Lung (tissue), 11 donors: ENCODE measurements at regions not wholly inside any gene's neighbourhood (a gene's known extent, or its start where the extent isn't known, plus 50 kb on each side); places are given as distances from the start of the nearest gene placed in this dataset.

Source experiments
- ATAC-seq: fragments of 200-7000 bp; cut with Tn5 transposase; one replicate; pipeline ENCODE4 v1.9.1; 2020; ENCODE audit warnings: moderate number of reproducible peaks; ENCODE audit not compliant: insufficient read depth, low FRiP score
- DNase-seq, 3 donors: peaks; one replicate each; pipeline ENCODE4 v3.0.0-alpha.2; 2013 to 2017
- H3K27ac ChIP-seq, 2 donors: one replicate each; pipeline ENCODE4 v1.5.1; 2013; ENCODE audit warnings: mild to moderate bottlenecking in 2 of 2, moderate library complexity in 2 of 2, control low read depth in 1 of 2, inconsistent platforms in 1 of 2, low read depth in 1 of 2, low read length in 1 of 2
- H3K27me3 ChIP-seq, 3 donors: one replicate each; pipeline ENCODE4 v1.5.1; 2013; ENCODE audit warnings: low read length in 2 of 3; ENCODE audit not compliant: control insufficient read depth in 3 of 3, insufficient read depth in 3 of 3
- H3K36me3 ChIP-seq, 4 donors: one replicate each; pipeline ENCODE4 v1.5.1; 2013; ENCODE audit warnings: low read length in 4 of 4, mild to moderate bottlenecking in 1 of 4, moderate library complexity in 1 of 4; ENCODE audit not compliant: control insufficient read depth in 4 of 4, insufficient read depth in 4 of 4
- H3K4me1 ChIP-seq, 5 donors: one replicate each; pipeline ENCODE4 v1.5.1; 2013; ENCODE audit warnings: low read length in 5 of 5, mild to moderate bottlenecking in 2 of 5, moderate library complexity in 1 of 5; ENCODE audit not compliant: control insufficient read depth in 5 of 5, insufficient read depth in 5 of 5
- H3K4me3 ChIP-seq: one replicate; pipeline ENCODE4 v1.5.1; 2013; ENCODE audit warnings: mild to moderate bottlenecking, control low read depth, moderate library complexity
- H3K9ac ChIP-seq, 2 donors: one replicate each; pipeline ENCODE4 v1.5.1; 2013; ENCODE audit warnings: low read length in 2 of 2, control low read depth in 1 of 2; ENCODE audit not compliant: insufficient read depth in 1 of 2
- H3K9me3 ChIP-seq, 4 donors: one replicate each; pipeline ENCODE4 v1.5.1; 2013; ENCODE audit warnings: low read length in 3 of 4, mild to moderate bottlenecking in 1 of 4, moderate library complexity in 1 of 4; ENCODE audit not compliant: control insufficient read depth in 4 of 4, insufficient read depth in 3 of 4
- WGBS, 2 donors: extraction: QIAGEN DNeasy Blood & Tissue Kit; methylation state at CpG; one replicate each; pipeline ENCODE4 v1.1.7; 2013; 5-methylcytosine and 5-hydroxymethylcytosine counted together
- TF ChIP-seq, protein P1 (sequence below): IDR thresholded peaks from 2 replicates; pipeline ENCODE4 v1.5.1; 2012; ENCODE audit warnings: mild to moderate bottlenecking; ENCODE audit errors: control extremely low read depth, extremely low read depth
- donor health status: control.
- donor health status: control.
- donor health status: Bipolar disorder and iron deficiency.
- donor health status: healthy.
- donor health status: DM: yes; HTN: yes; CAD: no.

- TF ChIP-seq, protein P1, sequence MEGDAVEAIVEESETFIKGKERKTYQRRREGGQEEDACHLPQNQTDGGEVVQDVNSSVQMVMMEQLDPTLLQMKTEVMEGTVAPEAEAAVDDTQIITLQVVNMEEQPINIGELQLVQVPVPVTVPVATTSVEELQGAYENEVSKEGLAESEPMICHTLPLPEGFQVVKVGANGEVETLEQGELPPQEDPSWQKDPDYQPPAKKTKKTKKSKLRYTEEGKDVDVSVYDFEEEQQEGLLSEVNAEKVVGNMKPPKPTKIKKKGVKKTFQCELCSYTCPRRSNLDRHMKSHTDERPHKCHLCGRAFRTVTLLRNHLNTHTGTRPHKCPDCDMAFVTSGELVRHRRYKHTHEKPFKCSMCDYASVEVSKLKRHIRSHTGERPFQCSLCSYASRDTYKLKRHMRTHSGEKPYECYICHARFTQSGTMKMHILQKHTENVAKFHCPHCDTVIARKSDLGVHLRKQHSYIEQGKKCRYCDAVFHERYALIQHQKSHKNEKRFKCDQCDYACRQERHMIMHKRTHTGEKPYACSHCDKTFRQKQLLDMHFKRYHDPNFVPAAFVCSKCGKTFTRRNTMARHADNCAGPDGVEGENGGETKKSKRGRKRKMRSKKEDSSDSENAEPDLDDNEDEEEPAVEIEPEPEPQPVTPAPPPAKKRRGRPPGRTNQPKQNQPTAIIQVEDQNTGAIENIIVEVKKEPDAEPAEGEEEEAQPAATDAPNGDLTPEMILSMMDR = no peak
- Histone ChIP-seq H3K36me3 (no peaks in the 10 kb centered on the region), H3K27me3 (no peaks in the 10 kb centered on the region), H3K9ac (no peak overlapping the region), H3K4me1 (no peaks in the 10 kb centered on the region), H3K4me3 (no peak overlapping the region), H3K27ac (no peak overlapping the region), H3K9me3 (no peaks in the 10 kb centered on the region)
- 85 to 98% methylated on average over 2 of the region's 2 CpGs for WGBS, 2 donors
- no peak for DNase-seq
- ATAC-seq = no peak
These were observed 235.9 kb downstream of the BTBD3 start for GRCh38 chr20:12153628-12154027.

- WGBS, 2 donors = 94 to 96% methylated on average over 4 of the region's 4 CpGs
- Histone ChIP-seq H3K27ac (no peak overlapping the region), H3K9me3 (no peaks in the 10 kb centered on the region), H3K4me1 (no peaks in the 10 kb centered on the region), H3K4me3 (no peak overlapping the region), H3K36me3 (no peaks in the 10 kb centered on the region), H3K9ac (no peak overlapping the region), H3K27me3 (no peaks in the 10 kb centered on the region)
- TF ChIP-seq, protein P1 = no peak
- DNase-seq (no peak), ATAC-seq (no peak)
These were observed 238.6 kb downstream of the BTBD3 start for GRCh38 chr20:12156252-12156651.

GRCh38 chr20:12159261-12159660, 241.6 kb downstream of the BTBD3 start:
- H3K9ac ChIP-seq = no peak overlapping the region
- H3K27ac ChIP-seq = no peak overlapping the region
- no peaks in the 10 kb centered on the region for H3K36me3 ChIP-seq
- TF ChIP-seq, protein P1 = no peak
- H3K4me3 ChIP-seq = no peak overlapping the region
- DNase-seq (no peak), ATAC-seq (no peak)
- no peaks in the 10 kb centered on the region for H3K4me1 ChIP-seq
- no peaks in the 10 kb centered on the region for H3K9me3 ChIP-seq
- 93 to 96% methylated on average over 6 of the region's 6 CpGs for WGBS, 2 donors
- H3K27me3 ChIP-seq = no peaks in the 10 kb centered on the region

DNA sequence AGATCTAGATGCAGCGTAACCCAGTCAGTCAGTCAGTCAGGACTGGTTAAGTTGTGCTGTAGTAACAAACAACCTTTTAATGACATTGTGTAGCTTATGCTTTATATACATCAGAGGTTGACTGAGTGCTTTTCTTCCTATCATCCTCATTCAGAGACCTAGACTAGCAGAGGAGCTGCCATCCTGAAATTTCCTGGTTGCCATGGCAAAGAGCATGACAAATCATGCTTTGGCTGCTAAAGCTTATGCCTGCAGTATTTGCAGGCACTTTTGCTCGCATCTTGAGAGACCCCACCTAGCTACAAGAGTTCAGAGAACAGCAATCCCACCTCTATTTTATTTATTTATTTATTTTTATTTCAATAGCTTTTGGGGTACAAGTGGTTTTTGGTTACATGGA, 244.0 kb downstream of the BTBD3 start:
- H3K4me1 ChIP-seq = no peaks in the 10 kb centered on the region
- H3K27ac ChIP-seq = no peak overlapping the region
- H3K27me3 ChIP-seq = no peaks in the 10 kb centered on the region
- H3K9ac ChIP-seq = no peak overlapping the region
- no peak for ATAC-seq
- no peaks in the 10 kb centered on the region for H3K36me3 ChIP-seq
- H3K9me3 ChIP-seq = no peaks in the 10 kb centered on the region
- no peak for DNase-seq
- H3K4me3 ChIP-seq = no peak overlapping the region
- 91 to 93% methylated on average over 2 of the region's 2 CpGs for WGBS, 2 donors
- TF ChIP-seq, protein P1 = no peak
